HEK293 (cell line): ENCODE measurements at regions not wholly inside any gene's neighbourhood (a gene's known extent, or its start where the extent isn't known, plus 50 kb on each side); places are given as distances from the start of the nearest gene placed in this dataset.
A peak's percentile ranks its signal among the peaks of the same experiment; 100 is the strongest.

Experiments used
- CTCF ChIA-PET: fragments of 350-600 bp; formaldehyde crosslinking; extraction: SDS; loops from one replicate; lab custom pipeline; 2021; ENCODE audit warnings: antibody characterized with exemption; lab: Yijun Ruan, JAX
- POLR2A ChIA-PET: fragments of 300-600 bp; formaldehyde crosslinking; extraction: SDS; loops from one replicate; lab custom pipeline; 2020; ENCODE audit warnings: antibody characterized with exemption, inconsistent platforms; lab: Yijun Ruan, JAX
- H3K27ac ChIP-seq: fragments of 200-500 bp; sonication (Bioruptor generic); 2 replicates; pipeline ENCODE4 v1.5.1; 2014; ENCODE audit warnings: low read depth, low read length, control low read depth, inconsistent platforms; ENCODE audit errors: extremely low read depth
- H3K36me3 ChIP-seq, 2 experiments: fragments of 200-500 bp in 1 of 2; sonication (Bioruptor generic) in 1 of 2; 1 replicate in 1 of 2; 2 replicates in 1 of 2; pipeline ENCODE4 v1.5.1; 2014 to 2017; ENCODE audit warnings: inconsistent platforms in 2 of 2, low read length in 2 of 2; ENCODE audit not compliant: control insufficient read depth in 2 of 2, insufficient read depth in 1 of 2
- H3K4me1 ChIP-seq: fragments of 200-500 bp; sonication (Bioruptor generic); 2 replicates; pipeline ENCODE4 v1.5.1; 2014; ENCODE audit warnings: mild to moderate bottlenecking, low read length, inconsistent platforms; ENCODE audit not compliant: control insufficient read depth, insufficient read depth
- H3K4me3 ChIP-seq: 2 replicates; pipeline ENCODE4 v1.5.1; 2011; ENCODE audit warnings: low read depth, mild to moderate bottlenecking, control low read depth, low read length, moderate library complexity
- H3K9me3 ChIP-seq: fragments of 200-500 bp; sonication (Bioruptor generic); 2 replicates; pipeline ENCODE4 v1.5.1; 2014; ENCODE audit warnings: low read depth, low read length, inconsistent platforms; ENCODE audit not compliant: control insufficient read depth, insufficient read depth
- EGR2 ChIP-seq: fragments of 450-650 bp; formaldehyde crosslinking; IDR thresholded peaks from 2 replicates; pipeline ENCODE4 v1.5.1; 2016; ENCODE audit warnings: low read depth, missing biosample characterization, missing genetic modification characterization
- FEZF1 ChIP-seq: fragments of 450-650 bp; formaldehyde crosslinking; IDR thresholded peaks from 2 replicates; pipeline ENCODE4 v1.5.1; 2016; ENCODE audit warnings: missing biosample characterization, missing genetic modification characterization
- HOXA7 ChIP-seq: sonication (generic); formaldehyde crosslinking; IDR thresholded peaks from 2 replicates; pipeline ENCODE4 v1.8.1; 2022; ENCODE audit warnings: missing genetic modification reagents, borderline replicate concordance
- MZF1 ChIP-seq: fragments of 450-650 bp; formaldehyde crosslinking; IDR thresholded peaks from 2 replicates; pipeline ENCODE4 v1.5.1; 2017; ENCODE audit warnings: missing biosample characterization, missing genetic modification characterization, borderline replicate concordance
- SCRT2 ChIP-seq: fragments of 450-650 bp; formaldehyde crosslinking; IDR thresholded peaks from 2 replicates; pipeline ENCODE4 v1.5.1; 2016; ENCODE audit warnings: missing biosample characterization, missing genetic modification characterization
- SP2 ChIP-seq: fragments of 450-650 bp; formaldehyde crosslinking; IDR thresholded peaks from 2 replicates; pipeline ENCODE4 v1.5.1; 2016; ENCODE audit warnings: missing biosample characterization, missing genetic modification characterization
- ZBTB20 ChIP-seq: fragments of 450-650 bp; formaldehyde crosslinking; IDR thresholded peaks from 2 replicates; pipeline ENCODE4 v1.5.1; 2016; ENCODE audit warnings: missing biosample characterization, missing genetic modification characterization
- ZFHX2 ChIP-seq: fragments of 450-650 bp; formaldehyde crosslinking; conservative IDR thresholded peaks from 2 replicates; pipeline ENCODE4 v1.5.1; 2016; ENCODE audit warnings: missing biosample characterization, missing genetic modification characterization
- ZNF121 ChIP-seq: fragments of 450-650 bp; formaldehyde crosslinking; IDR thresholded peaks from 2 replicates; pipeline ENCODE4 v1.5.1; 2016; ENCODE audit warnings: missing biosample characterization, missing genetic modification characterization
- ZNF157 ChIP-seq: fragments of 450-650 bp; formaldehyde crosslinking; IDR thresholded peaks from 2 replicates; pipeline ENCODE4 v1.5.1; 2016; ENCODE audit warnings: missing biosample characterization, missing genetic modification characterization
- ZNF19 ChIP-seq: fragments of 450-650 bp; formaldehyde crosslinking; IDR thresholded peaks from 2 replicates; pipeline ENCODE4; 2016; ENCODE audit warnings: missing biosample characterization, missing genetic modification characterization, low read depth
- ZNF266 ChIP-seq: fragments of 450-650 bp; formaldehyde crosslinking; IDR thresholded peaks from 2 replicates; pipeline ENCODE4 v1.5.1; 2016; ENCODE audit warnings: missing biosample characterization, missing genetic modification characterization, low read depth
- ZNF350 ChIP-seq: fragments of 450-650 bp; formaldehyde crosslinking; IDR thresholded peaks from 2 replicates; pipeline ENCODE4 v1.5.0; 2017; ENCODE audit warnings: missing biosample characterization, mild to moderate bottlenecking, missing genetic modification characterization
- ZNF391 ChIP-seq: fragments of 450-650 bp; formaldehyde crosslinking; IDR thresholded peaks from 2 replicates; pipeline ENCODE4 v1.5.1; 2016; ENCODE audit warnings: low read depth, missing biosample characterization, missing genetic modification characterization, borderline replicate concordance
- ZNF394 ChIP-seq: fragments of 450-650 bp; formaldehyde crosslinking; IDR thresholded peaks from 2 replicates; pipeline ENCODE4 v1.5.1; 2016; ENCODE audit warnings: missing biosample characterization, missing genetic modification characterization, mild to moderate bottlenecking, moderate library complexity, borderline replicate concordance
- ZNF398 ChIP-seq: fragments of 450-650 bp; formaldehyde crosslinking; IDR thresholded peaks from 2 replicates; pipeline ENCODE4 v1.5.1; 2017; ENCODE audit warnings: missing biosample characterization, missing genetic modification characterization
- ZNF423 ChIP-seq: fragments of 450-650 bp; formaldehyde crosslinking; IDR thresholded peaks from 2 replicates; pipeline ENCODE4 v1.5.1; 2016; ENCODE audit warnings: missing biosample characterization, missing genetic modification characterization
- ZNF426 ChIP-seq: fragments of 450-650 bp; formaldehyde crosslinking; IDR thresholded peaks from 2 replicates; pipeline ENCODE4 v1.5.1; 2017; ENCODE audit warnings: missing biosample characterization, missing genetic modification characterization, mild to moderate bottlenecking, inconsistent platforms, moderate library complexity
- ZNF449 ChIP-seq: fragments of 450-650 bp; formaldehyde crosslinking; IDR thresholded peaks from 2 replicates; pipeline ENCODE4 v1.5.1; 2017; ENCODE audit warnings: missing biosample characterization, mild to moderate bottlenecking, missing genetic modification characterization, moderate library complexity
- ZNF473 ChIP-seq: fragments of 450-650 bp; formaldehyde crosslinking; IDR thresholded peaks from 2 replicates; pipeline ENCODE4 v1.5.1; 2017; ENCODE audit warnings: missing biosample characterization, missing genetic modification characterization
- TF ChIP-seq, protein P1 (sequence below): fragments of 450-650 bp; formaldehyde crosslinking; IDR thresholded peaks from 2 replicates; pipeline ENCODE4 v1.5.1; 2016; ENCODE audit warnings: missing biosample characterization, missing genetic modification characterization

- POLR2A ChIA-PET = no interaction called here
- H3K4me3 ChIP-seq = no peak overlapping the region
- TF ChIP-seq ZNF423 (tag by site-specific recombination) (peak; percentile 74; the same call in 1 of the 2 replicates), ZNF449 (tag by site-specific recombination) (0 out of 2 replicates have a peak, but pooled peaks have one; percentile 42), ZNF121 (tag by site-specific recombination) (no peak), FEZF1 (tag by site-specific recombination) (peak; percentile 39; the same call in 1 of the 2 replicates), ZBTB20 (tag by site-specific recombination) (no peak), ZNF266 (no peak), ZNF350 (tag by site-specific recombination) (no peak), ZNF398 (tag by site-specific recombination) (no peak), ZNF19 (no peak), ZNF157 (tag by site-specific recombination) (no peak), ZNF391 (tag by site-specific recombination) (no peak), SCRT2 (no peak), MZF1 (tag by site-specific recombination) (no peak), ZNF394 (tag by site-specific recombination) (no peak), SP2 (tag by site-specific recombination) (no peak)
- TF ChIP-seq, protein P1, sequence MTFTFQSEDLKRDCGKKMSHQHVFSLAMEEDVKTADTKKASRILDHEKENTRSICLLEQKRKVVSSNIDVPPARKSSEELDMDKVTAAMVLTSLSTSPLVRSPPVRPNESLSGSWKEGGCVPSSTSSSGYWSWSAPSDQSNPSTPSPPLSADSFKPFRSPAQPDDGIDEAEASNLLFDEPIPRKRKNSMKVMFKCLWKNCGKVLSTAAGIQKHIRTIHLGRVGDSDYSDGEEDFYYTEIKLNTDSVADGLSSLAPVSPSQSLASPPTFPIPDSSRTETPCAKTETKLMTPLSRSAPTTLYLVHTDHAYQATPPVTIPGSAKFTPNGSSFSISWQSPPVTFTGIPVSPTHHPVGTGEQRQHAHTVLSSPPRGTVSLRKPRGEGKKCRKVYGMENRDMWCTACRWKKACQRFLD (tag by site-specific recombination) = no peak
- no peaks in the 10 kb centered on the region for H3K36me3 ChIP-seq
- H3K4me1 ChIP-seq = no peaks in the 10 kb centered on the region
- H3K27ac ChIP-seq = no peak overlapping the region
- H3K9me3 ChIP-seq = no peaks in the 10 kb centered on the region
- CTCF ChIA-PET = interaction anchor here (3.1 kb wide), 1 partner anchor 56 kb away, joined by 12 read pairs; no protein-coding TSS in a partner anchor
These were observed 84.6 kb upstream of the TNIP3 start for GRCh38 chr4:121248747-121249146.

- Histone ChIP-seq H3K9me3 (no peaks in the 10 kb centered on the region), H3K4me1 (no peaks in the 10 kb centered on the region), H3K27ac (no peak overlapping the region), H3K36me3 (no peaks in the 10 kb centered on the region), H3K4me3 (no peak overlapping the region)
- TF ChIP-seq HOXA7 (CRISPR knock-in tag) (no peak), ZNF426 (tag by site-specific recombination) (no peak)
- ChIA-PET POLR2A (no interaction called here), CTCF (interaction anchor here (0.7 to 3.1 kb wide), 2 partner anchors 54 to 102 kb away, joined by 3 to 12 read pairs; no protein-coding TSS in a partner anchor)
These were observed 82.6 kb upstream of the TNIP3 start for GRCh38 chr4:121246698-121247097.

GRCh38 chr4:121243485-121243884 lies 79.4 kb upstream of the TNIP3 start:
- ChIA-PET CTCF (interaction anchor here (2.1 to 2.6 kb wide), 2 partner anchors 9 to 51 kb away, joined by 9 to 10 read pairs; no protein-coding TSS in a partner anchor), POLR2A (no interaction called here)
- TF ChIP-seq ZNF473 (tag by site-specific recombination) (no peak), EGR2 (tag by site-specific recombination) (peak; percentile 76), ZFHX2 (tag by site-specific recombination) (peak; percentile 79)
- Histone ChIP-seq H3K4me1 (no peaks in the 10 kb centered on the region), H3K4me3 (no peak overlapping the region), H3K27ac (no peak overlapping the region), H3K36me3 (no peaks in the 10 kb centered on the region), H3K9me3 (no peaks in the 10 kb centered on the region)
